ENCODE measurements at regions not wholly inside any gene's neighbourhood (a gene's known extent, or its start where the extent isn't known, plus 50 kb on each side); places are given as distances from the start of the nearest gene placed in this dataset.
A peak's percentile ranks its signal among the peaks of the same experiment; 100 is the strongest.

DNA sequence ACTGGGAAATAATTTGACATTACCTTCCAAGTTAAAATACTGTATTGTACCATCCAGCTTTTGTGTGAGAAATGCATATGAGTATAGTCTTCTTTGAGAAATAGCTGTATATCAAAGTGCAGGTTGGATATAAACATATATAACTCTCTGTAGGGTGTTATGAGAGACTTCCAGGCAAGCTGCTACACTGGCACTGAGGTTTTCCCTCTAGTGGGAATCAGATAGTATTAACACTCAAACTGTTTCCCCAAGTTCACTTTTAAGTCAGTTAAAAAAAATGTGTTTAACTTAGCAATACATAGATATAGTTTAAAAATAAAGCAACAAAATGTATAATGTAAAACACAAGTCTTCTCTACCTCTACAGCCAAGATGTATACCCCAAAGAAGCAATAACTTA, 368.4 kb upstream of the SLC8A1 start:
- no peak for DNase-seq

DNA sequence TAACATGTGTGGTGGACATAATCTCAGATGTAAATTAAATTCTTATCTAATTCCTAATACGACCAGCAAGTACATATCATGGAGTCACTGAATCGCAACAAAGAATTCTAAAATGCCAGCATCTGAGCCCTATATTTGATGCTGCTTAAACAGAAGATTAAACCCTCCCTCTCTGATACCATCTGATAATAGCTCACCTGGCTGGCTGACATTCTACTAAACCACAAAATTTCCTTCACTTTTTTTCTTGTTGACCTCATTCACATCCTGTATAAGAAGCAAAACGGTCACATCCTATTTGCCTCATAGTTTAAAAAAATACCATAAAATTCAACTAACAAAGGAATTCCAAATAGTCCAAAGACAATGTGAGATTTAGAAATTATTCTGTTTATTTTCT, 371.6 kb upstream of the SLC8A1 start:
- no peak for DNase-seq

DNA sequence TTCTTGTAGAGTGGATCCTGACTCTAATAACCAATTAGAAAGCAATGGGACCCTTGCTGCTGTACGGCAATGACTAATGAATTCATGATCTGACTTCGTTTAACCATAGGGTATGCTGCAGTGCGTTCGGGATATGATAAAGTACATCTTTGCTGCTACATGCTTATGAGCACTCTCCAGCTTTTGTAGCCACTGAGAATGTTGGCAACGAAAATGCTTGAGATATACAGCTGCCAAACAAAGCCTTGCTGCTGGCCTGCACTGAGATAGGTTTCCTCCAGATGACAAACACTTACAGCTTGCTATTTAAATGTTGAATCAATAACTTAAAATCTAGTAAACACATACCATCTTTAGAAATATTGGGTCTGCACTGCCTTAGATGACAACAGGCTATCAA, 372.4 kb upstream of the SLC8A1 start:
- peak; percentile 36 for DNase-seq

DNA sequence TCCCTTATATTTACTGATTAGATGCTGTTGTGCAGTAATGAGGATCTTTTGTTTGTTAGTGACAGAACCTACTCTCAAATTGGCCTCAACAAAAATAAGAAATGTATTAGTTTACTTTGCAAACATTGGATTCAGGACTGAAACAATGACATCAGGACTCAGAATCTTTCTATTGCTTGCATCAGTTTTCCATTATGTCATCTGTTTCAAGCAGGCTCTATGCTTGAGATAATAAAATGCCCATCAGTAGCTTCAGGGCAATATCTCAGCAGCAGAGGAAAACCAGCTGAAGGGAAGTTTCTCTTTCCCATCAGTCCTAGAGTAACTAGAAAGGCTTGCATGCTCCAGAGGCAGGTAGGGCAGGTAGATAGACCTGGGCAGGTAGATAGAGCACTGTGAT, 375.5 kb upstream of the SLC8A1 start:
- peak; percentile 54 for DNase-seq

- no peak for DNase-seq
Measured at GRCh38 chr2:40831321-40831873, 379.5 kb upstream of the SLC8A1 start.

DNA sequence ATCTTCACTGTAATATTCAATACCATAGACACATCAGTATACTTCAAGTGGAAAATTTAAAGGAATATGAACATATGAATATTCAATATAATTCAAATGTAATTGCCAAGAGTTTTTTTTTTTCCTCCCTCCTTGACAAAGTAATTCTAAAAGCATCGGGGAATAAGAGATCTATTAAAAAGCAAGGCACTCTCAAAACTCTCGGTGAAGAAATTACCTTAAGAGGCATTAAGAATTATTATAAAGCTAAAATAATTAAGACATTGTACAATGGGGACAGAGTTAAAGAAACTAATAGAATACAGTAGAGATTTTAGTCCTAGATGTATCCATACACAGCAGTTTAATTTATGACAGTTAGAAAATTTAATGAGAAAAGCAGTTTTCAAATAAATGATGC, 390.0 kb upstream of the SLC8A1 start:
- no peak for DNase-seq

DNA sequence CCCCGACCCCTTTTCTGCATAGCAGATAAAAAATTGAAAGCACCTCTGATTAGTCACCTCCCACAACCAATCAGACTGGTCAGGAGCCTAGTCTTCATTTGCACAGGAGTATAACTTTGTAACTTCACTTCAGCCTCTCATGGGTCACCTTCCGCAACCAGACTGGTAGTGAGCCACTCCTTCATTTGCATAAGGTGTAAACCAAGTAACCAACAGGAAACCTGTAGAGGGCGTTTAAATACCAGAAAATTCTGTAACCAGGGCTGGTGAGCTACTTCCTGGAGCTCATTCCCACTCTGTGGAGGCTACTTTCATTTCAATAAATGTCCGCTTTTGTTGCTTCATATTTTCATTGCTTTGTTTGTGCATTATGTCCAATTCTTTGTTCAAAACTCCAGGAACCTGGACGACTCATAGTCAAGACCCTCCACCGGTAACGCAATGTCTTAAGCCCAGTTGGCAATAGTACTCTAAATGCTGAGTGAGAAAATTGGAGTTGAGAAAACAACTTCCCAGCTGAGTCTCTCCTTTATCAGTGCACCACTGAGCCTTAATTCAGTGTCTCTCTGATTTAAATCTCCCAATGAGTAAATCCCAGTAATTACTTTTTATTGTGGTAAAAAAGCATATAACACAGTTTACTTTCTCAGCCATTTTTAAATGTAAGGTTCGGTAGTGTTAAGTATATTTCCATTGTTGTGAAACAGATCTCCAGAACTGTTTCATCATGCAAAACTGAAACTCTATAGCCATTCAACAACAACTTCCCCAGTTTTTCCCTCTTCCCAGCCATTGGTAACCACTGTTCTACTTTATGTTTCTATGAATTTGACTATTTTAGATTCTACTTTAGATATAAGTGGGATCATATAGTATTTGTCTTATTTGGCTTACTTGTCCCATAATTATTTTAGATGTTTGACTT, 392.7 kb upstream of the SLC8A1 start:
- DNase-seq = no peak

GRCh38 chr2:40851661-40852060, 399.8 kb upstream of the SLC8A1 start:
- DNase-seq = no peak

GRCh38 chr2:40859617-40860016, 407.7 kb upstream of the SLC8A1 start:
- DNase-seq = no peak

- no peak for DNase-seq
Measured at GRCh38 chr2:40867829-40868228, 415.9 kb upstream of the SLC8A1 start.

- DNase-seq = no peak
Measured at GRCh38 chr2:40872580-40872979, 420.7 kb upstream of the SLC8A1 start.

DNA sequence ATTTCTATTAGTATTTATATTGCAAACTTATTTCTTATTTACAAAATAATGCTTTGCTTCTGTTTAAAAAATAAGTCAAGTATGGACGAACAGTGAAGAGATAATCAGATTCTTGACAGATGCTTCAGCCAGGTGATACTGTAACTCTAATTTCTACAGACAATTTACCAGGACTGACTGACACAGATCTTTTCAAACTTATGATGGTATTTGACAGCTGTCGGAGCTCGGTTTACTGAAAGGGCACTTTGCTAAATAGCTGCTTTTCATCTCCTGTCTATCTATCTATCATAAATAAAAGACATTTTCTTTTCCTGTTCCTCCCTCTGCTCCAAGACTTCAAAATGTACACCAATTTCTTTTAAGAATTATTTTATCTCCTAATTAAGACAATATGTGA, 422.5 kb upstream of the SLC8A1 start:
- DNase-seq = no peak

DNA sequence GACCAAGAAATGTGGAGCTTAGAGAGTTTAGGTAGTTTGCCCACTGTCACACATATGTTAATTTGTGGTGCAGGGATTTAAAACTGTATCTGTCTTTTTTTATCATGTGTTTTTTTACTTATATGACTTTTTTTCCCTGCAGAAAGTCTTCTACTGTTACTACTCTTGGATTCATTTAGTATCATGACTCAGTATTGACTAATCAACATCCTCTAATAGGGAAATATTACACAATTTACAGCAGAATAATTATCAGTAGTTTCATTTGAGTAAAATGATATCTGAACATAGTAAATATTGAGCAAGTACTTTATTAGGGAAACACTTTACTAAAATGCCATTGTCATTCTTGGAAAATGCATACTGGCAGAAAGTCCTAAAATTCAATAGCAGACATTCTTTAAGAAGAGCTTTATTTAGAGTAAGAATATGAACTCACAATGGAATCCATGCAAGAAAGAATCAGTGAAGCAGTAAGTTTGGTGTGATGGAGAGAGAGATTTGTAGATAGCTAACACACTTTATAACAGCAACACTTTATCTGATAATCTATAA, 425.9 kb upstream of the SLC8A1 start:
- DNase-seq = no peak

- no peak for DNase-seq
Measured at GRCh38 chr2:40879305-40879704, 427.4 kb upstream of the SLC8A1 start.

GRCh38 chr2:40886100-40886499, 434.2 kb upstream of the SLC8A1 start:
- no peak for DNase-seq

- DNase-seq = no peak
Measured at GRCh38 chr2:40886655-40887054, 434.8 kb upstream of the SLC8A1 start.

DNA sequence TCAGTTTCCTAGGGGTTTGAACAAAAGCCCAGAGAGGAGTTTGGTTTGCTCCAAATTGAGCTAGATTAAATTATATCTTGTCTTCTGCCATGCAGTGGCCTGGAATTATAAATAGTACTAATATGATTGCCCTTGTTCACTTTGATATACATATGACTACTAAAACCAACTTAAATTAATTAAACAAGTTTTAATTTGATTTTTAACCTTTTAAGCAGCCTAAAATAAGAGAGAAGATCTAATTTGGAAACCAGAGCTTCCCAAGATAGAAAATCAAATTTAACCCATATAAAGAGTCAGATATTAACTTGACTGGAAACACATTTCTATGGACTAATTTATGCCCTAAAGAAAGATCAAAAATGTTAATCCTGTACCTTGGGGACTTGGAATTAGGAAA, 444.5 kb upstream of the SLC8A1 start:
- no peak for DNase-seq

- DNase-seq = no peak
Measured at GRCh38 chr2:40914666-40915065, 462.8 kb upstream of the SLC8A1 start.

GRCh38 chr2:40915651-40916050, 463.8 kb upstream of the SLC8A1 start:
- no peak for DNase-seq

DNA sequence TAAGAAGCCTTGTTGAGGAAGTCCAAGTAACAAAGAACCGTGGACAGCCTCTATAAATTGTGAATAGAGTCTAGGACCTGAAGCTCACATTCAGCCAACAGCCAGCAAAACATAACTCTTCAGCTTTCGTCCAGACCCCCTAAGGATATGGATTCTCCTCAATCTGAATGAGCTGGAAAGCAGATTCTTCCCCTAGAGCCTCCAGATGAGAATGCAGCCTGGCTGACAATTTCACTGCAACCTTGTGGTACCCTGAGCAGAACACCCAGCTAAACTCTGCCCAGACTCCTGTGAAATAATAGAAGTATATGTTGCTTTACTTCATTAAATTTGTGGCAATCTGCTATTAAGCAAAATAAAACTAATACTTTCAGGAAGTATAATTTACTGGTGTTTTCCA, 483.5 kb upstream of the SLC8A1 start:
- no peak for DNase-seq

GRCh38 chr2:40937284-40937683, 485.4 kb upstream of the SLC8A1 start:
- DNase-seq = peak; percentile 47

DNA sequence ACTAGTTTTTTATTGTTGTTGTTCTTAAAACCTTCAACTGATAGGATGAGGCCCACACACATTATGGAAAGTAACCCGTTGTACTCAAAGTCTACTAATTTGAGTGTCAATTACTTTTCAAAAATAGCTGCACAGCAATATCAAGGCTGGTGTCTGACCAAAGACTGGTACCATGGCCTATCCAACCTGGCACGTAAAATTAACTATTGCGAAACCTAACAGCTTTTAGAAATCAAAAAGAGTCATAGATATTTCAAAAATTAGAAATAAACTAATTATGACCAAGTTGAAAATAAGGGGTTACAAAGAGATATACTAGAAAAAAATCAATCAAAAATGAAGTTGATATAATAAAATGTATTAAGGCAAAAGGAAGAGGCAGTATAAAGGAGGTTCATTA, 501.5 kb upstream of the SLC8A1 start:
- no peak for DNase-seq

DNA sequence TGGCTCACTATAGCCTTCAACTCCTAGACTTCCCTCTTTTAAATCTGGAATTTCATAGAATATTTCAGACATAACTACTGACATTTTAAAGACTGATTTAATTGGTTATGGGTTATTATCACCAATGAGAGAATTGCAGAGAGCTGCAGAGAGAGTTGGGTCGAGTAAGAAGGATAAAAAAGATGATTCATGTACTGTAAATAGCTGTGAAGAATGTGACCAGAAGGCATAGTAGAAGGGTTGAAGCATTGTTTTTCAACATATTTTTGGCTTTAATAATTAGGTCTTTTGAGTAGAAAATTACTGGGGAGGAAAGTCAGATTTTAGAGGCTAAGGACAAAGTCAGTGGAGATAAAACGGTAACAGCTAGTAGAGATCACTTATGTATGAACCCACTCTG, 503.2 kb upstream of the SLC8A1 start:
- DNase-seq = no peak

- DNase-seq = no peak
Measured at GRCh38 chr2:40955635-40956034, 503.7 kb upstream of the SLC8A1 start.

Measured in DMS153 (cell line).